ENCODE measurements at regions not wholly inside any gene's neighbourhood (a gene's known extent, or its start where the extent isn't known, plus 50 kb on each side); places are given as distances from the start of the nearest gene placed in this dataset.
"Not testable (repeated sequence)": the region's sequence is repeated elsewhere in the genome, so short reads cannot be mapped to it uniquely, and the experiment has no call there.

DNA sequence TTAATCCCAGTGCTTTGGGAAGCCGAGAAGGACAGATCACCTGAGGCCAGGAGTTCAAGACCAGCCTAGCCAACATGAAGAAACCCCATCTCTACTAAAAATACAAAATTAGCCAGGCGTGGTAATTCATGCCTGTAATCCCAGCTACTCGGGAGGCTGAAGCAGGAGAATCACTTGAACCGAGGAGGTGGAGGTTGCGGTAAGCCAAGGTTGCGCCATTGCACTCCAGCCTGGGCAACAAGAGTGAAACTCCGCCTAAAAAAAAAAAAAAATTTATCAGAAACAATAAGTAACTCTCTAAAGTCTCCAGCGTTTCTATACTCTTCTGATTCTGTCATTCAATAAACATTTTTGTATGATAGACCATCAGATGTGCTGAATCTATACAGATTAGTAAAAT, 55.7 kb upstream of the FNDC3B start:
- not testable (repeated sequence) for H3K4me1 ChIP-seq; H3K9me3 ChIP-seq (replicated peaks); H3K36me3 ChIP-seq; H3K27ac ChIP-seq; DNase-seq; H3K27me3 ChIP-seq; H3K4me3 ChIP-seq

DNA sequence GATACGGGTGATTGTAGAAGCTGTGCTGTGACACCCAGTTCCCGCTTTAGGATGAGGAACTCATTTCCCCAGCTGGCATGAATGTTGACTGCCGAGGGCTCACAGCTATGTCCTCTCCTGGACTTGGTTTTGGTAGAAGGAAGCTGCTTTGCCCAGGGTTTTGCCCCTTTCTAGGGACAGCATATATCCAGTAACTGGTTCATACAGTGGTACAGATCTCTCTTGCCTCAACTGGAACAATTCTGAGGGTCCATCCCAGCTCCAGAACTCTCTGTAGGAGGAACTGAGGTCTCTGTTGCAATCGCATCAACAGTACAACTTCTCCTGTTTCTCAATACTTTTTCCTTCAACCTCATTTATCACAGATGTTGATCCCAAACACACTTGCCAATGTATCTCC, 54.5 kb upstream of the FNDC3B start:
- DNase-seq, result no peak
- Histone ChIP-seq H3K27ac (no peak overlapping the region), H3K4me1 (no peaks in the 10 kb centered on the region), H3K9me3 (replicated peaks) (no peaks in the 10 kb centered on the region), H3K36me3 (no peaks in the 10 kb centered on the region), H3K27me3 (no peaks in the 10 kb centered on the region), H3K4me3 (no peak overlapping the region)

DNA sequence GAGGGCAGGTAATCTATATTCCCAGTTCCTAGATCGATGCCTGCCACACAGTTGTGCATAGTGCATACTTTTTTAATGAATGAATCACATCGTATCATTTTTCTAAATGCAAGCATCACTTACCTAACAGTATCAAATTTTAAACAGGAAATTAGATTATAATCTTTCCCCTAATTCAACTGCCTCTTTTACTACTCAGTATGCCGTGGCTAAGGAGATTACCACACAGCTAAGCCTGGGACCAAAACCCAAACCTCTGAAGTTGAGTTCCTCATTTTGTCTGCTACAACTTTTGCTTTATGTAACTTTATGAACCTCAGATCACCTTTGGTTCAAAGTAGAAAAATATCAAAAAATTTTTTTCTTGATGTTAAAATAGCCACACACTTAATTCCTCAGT, 53.2 kb upstream of the FNDC3B start:
- Histone ChIP-seq H3K4me1 (no peaks in the 10 kb centered on the region), H3K27me3 (no peaks in the 10 kb centered on the region), H3K9me3 (replicated peaks) (no peaks in the 10 kb centered on the region), H3K27ac (no peak overlapping the region), H3K36me3 (no peaks in the 10 kb centered on the region), H3K4me3 (no peak overlapping the region)
- DNase-seq, result no peak

DNA sequence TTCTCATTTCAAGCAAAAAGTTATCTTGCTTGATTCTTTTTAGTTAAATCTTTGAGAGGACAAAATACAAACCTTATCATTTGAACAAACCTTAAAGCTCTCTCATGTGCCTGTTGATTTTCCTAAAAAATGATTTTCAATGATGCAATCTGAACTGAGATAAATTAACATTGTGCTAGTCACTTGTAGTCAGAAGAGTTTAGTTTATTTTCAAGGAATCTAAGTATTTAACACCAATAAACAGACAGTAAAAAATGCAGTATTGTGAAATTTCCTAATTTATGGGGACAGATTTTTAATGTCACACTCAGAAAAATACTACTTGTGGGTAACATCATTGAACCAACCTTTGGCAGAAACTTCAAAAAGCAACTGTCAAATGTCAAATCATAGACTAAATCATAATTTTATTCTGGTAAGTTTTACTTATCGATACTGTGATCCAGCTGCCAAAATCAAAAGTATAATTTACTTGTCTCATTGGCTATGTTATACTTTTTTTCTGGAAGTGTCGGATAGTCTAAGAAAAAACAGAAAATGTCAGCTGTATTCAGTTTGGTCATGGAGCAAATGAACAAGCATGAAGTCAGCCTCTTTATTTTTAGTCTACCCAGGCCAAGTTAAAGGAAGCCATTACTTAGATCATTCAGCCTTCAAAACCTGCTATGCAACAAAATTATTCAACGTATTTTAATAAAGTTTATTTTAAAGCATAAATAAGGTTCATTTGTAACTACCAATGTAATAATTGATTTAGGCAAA, 52.4 kb upstream of the FNDC3B start:
- H3K4me3 ChIP-seq, result no peak overlapping the region
- H3K27ac ChIP-seq, result no peak overlapping the region
- no peaks in the 10 kb centered on the region for H3K36me3 ChIP-seq
- H3K27me3 ChIP-seq, result no peaks in the 10 kb centered on the region
- H3K4me1 ChIP-seq, result no peaks in the 10 kb centered on the region
- H3K9me3 ChIP-seq (replicated peaks), result no peaks in the 10 kb centered on the region
- no peak for DNase-seq
